MCF 10A (cell line): ENCODE measurements at regions not wholly inside any gene's neighbourhood (a gene's known extent, or its start where the extent isn't known, plus 50 kb on each side); places are given as distances from the start of the nearest gene placed in this dataset.

ENCODE experiments used
- BruUV-seq: library from RNA; stranded (reverse); fragments of 400-500 nt; replicated peaks from 2 replicates; lab custom pipeline; 2021; lab: Mats Ljungman, UMichigan
- CTCF ChIA-PET: fragments of 300-600 bp; sonication (Branson Sonifier 250); formaldehyde crosslinking; extraction: SDS; loops from one replicate; lab custom pipeline; 2021; ENCODE audit warnings: antibody characterized with exemption, inconsistent platforms; lab: Yijun Ruan, JAX
- POLR2A ChIA-PET: fragments of 300-600, 350-650 bp; sonication (Branson Sonifier 250); formaldehyde crosslinking; extraction: SDS; loops from one replicate; lab custom pipeline; 2020; ENCODE audit warnings: antibody characterized with exemption, inconsistent platforms; lab: Yijun Ruan, JAX
- DNase-seq: peaks from one replicate; pipeline ENCODE4 v3.0.0-alpha.2; 2018; ENCODE audit not compliant: unreplicated experiment
- H3K27ac Mint-ChIP-seq: one replicate; pipeline ENCODE4 v1.8.0; 2022; ENCODE audit warnings: mild to moderate bottlenecking, low read depth, mixed read lengths; ENCODE audit not compliant: unreplicated experiment
- H3K27me3 Mint-ChIP-seq: one replicate; pipeline ENCODE4 v1.8.0; 2022; ENCODE audit warnings: mixed read lengths; ENCODE audit not compliant: insufficient read depth, unreplicated experiment
- H3K36me3 Mint-ChIP-seq: one replicate; pipeline ENCODE4 v1.8.0; 2022; ENCODE audit warnings: mild to moderate bottlenecking, moderate library complexity, mixed read lengths; ENCODE audit not compliant: insufficient read depth, unreplicated experiment
- H3K4me1 Mint-ChIP-seq: one replicate; pipeline ENCODE4 v1.8.0; 2022; ENCODE audit warnings: mixed read lengths; ENCODE audit not compliant: insufficient read depth, unreplicated experiment
- H3K4me3 Mint-ChIP-seq: one replicate; pipeline ENCODE4 v1.8.0; 2022; ENCODE audit warnings: mild to moderate bottlenecking, moderate library complexity, mixed read lengths; ENCODE audit not compliant: unreplicated experiment
- H3K9me3 Mint-ChIP-seq: one replicate; pipeline ENCODE4 v1.8.0; 2022; ENCODE audit warnings: mixed read lengths; ENCODE audit not compliant: unreplicated experiment
- CTCF ChIP-seq: fragments of 200-600 bp; IDR thresholded peaks from one replicate; pipeline ENCODE4 v1.8.0; 2022; ENCODE audit warnings: antibody characterized with exemption, mild to moderate bottlenecking; ENCODE audit not compliant: unreplicated experiment
- intact Hi-C: fragments of 100-400 bp; cut with micrococcal nuclease; formaldehyde crosslinking; loops from 2 replicates; pipeline ENCODE4 v1.14.1; 2022

DNA sequence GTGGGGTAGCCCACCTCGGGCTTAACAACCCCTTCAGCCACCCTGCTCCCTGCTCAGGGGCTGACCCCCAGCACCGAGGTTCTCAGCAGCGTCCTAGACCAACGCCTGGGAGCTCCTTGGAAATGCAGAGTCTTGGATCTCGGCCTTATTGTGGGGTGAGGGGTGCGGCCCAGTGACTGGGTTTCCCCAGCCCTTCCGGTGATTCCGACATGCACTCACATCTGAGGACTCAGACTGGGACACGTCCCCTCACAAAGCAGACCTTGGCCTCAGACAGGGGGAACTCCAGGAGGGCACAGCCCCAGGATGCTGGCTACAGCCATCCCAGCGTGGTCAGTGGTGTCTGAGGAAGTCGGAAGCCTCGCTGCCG, 117.7 kb downstream of the RFLNA start:
- ChIA-PET POLR2A (interaction anchor here (1.5 kb wide), 1 partner anchor 10 kb away, joined by 8 read pairs; no protein-coding TSS in a partner anchor), CTCF (interaction anchor here (0.6 kb wide), 1 partner anchor 247 kb away, joined by 3 read pairs; no protein-coding TSS in a partner anchor)
- peaks cover 36% of the 10 kb centered on the region for H3K36me3 Mint-ChIP-seq
- intact Hi-C loops, result no loop called here
- DNase-seq, result no peak
- H3K4me1 Mint-ChIP-seq, result peaks cover 11% of the 10 kb centered on the region
- no peak for TF ChIP-seq CTCF
- BruUV-seq, result no TSS peak
- no peak overlapping the region for H3K4me3 Mint-ChIP-seq
- H3K27ac Mint-ChIP-seq, result no peak overlapping the region
- no peaks in the 10 kb centered on the region for H3K27me3 Mint-ChIP-seq
- H3K9me3 Mint-ChIP-seq, result no peaks in the 10 kb centered on the region

GRCh38 chr12:124411953-124412645, 117.2 kb downstream of the RFLNA start:
- ChIA-PET CTCF (interaction anchor here (0.6 kb wide), 2 partner anchors 246 to 344 kb away, joined by 3 read pairs; no protein-coding TSS in a partner anchor), POLR2A (interaction anchor here (1.0 to 1.5 kb wide), 2 partner anchors 8 to 10 kb away, joined by 4 to 8 read pairs; no protein-coding TSS in a partner anchor)
- no TSS peak for BruUV-seq
- intact Hi-C loops, result loop anchor here (1.0 to 2.0 kb wide), 2 partner anchors 21 to 27 kb away; no protein-coding TSS in a partner anchor
- Mint-ChIP-seq H3K27ac (no peak overlapping the region), H3K27me3 (no peaks in the 10 kb centered on the region), H3K9me3 (no peaks in the 10 kb centered on the region), H3K4me1 (peaks cover 11% of the 10 kb centered on the region), H3K4me3 (no peak overlapping the region), H3K36me3 (peaks cover 40% of the 10 kb centered on the region)
- DNase-seq, result no peak
- no peak for TF ChIP-seq CTCF

DNA sequence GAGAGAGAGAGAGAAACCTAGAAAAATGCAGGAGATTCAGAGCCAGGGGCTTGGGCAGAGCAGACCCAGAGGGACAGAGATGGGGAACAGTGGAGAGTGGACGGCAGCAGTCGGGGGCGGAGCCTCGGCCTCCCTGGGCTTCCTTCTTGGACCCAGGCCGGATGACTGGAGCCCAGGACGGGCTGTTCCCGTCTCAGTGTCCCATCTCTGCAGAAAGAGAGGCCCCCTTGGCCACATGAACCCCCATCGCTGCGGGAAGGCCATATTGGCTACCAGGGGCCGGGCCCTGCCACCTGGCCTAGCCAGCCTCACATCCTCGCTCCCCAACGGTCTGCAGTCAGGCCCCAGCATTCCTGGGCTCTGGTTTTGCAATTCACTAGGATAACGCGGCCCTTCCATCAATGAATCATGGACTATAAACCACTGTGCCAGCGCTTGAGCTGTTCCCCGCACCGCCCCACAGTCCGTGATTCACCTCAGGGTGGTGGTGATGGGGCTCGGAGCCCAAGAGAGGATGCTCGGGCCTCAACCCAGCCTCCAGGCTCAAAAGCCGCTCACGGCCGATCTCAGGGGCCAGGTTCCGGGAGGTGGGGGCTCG, 116.5 kb downstream of the RFLNA start:
- POLR2A ChIA-PET, result interaction anchor here (0.6 to 1.5 kb wide), 4 partner anchors 8 to 262 kb away, joined by 3 to 8 read pairs (median 4); no protein-coding TSS in a partner anchor

More for the DNA sequence above, 116.5 kb downstream of the RFLNA start:
- Mint-ChIP-seq H3K9me3 (no peaks in the 10 kb centered on the region), H3K27me3 (no peaks in the 10 kb centered on the region), H3K4me1 (peaks cover 11% of the 10 kb centered on the region), H3K36me3 (peaks cover 45% of the 10 kb centered on the region), H3K4me3 (no peak overlapping the region), H3K27ac (peak overlapping the region; percentile 7)
- BruUV-seq, result no TSS peak
- intact Hi-C loops, result loop anchor here (1.0 to 2.0 kb wide), 2 partner anchors 21 to 26 kb away; no protein-coding TSS in a partner anchor
- DNase-seq, result peak; percentile 93
- CTCF ChIA-PET, result interaction anchor here (0.6 kb wide), 2 partner anchors 225 to 344 kb away, joined by 3 to 5 read pairs; no protein-coding TSS in a partner anchor
- TF ChIP-seq CTCF, result no peak
